ENCODE measurements at regions not wholly inside any gene's neighbourhood (a gene's known extent, or its start where the extent isn't known, plus 50 kb on each side); places are given as distances from the start of the nearest gene placed in this dataset.

- no peak for TF ChIP-seq CTCF (conservative IDR thresholded peaks at IDR 0.05; ENCODE audit: low read length)
- TF ChIP-seq EZH2phosphoT487 (IDR thresholded peaks at IDR 0.05; ENCODE audit: borderline replicate concordance, low read depth, low read length), result no peak
Observed at GRCh38 chr18:23378302-23378686, 74.8 kb upstream of the RIOK3 start.
